ENCODE measurements at regions not wholly inside any gene's neighbourhood (a gene's known extent, or its start where the extent isn't known, plus 50 kb on each side); places are given as distances from the start of the nearest gene placed in this dataset.

DNA sequence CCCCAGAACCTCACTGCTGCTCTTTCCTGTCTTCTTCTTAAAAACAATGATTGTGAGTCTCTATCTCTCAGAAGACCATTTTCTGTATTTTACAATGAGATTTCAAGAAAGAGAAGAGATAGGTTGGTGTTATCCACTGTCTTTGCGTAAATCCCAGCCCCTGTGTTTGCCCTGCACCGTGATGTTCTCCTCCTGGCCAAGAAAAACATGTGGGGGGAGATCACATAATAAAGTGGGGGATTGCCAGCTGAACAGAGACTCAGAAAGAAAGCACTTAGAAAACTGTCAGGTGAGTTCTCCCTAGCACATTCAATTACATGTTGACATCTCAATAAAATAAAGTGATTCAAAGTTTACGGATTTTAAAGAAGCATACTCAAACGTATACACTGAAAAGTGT, 105.0 kb upstream of the PITRM1 start:
- TF ChIP-seq CTCF (IDR thresholded peaks at IDR 0.05) (no peak), POLR2A (IDR thresholded peaks at IDR 0.05) (no peak)

Data from right lobe of liver (tissue), 4 donors.